ENCODE measurements at regions not wholly inside any gene's neighbourhood (a gene's known extent, or its start where the extent isn't known, plus 50 kb on each side); places are given as distances from the start of the nearest gene placed in this dataset.
A peak's percentile ranks its signal among the peaks of the same experiment; 100 is the strongest.

GRCh38 chr20:23143098-23143497 is 57.0 kb upstream of the CD93 start:
- peak overlapping the region; percentile 47 to 71 for H3K27ac ChIP-seq
- TF ChIP-seq FOSL2 (IDR thresholded peaks at IDR 0.05), result peak; percentile 71
- TF ChIP-seq FOSL2 (CRISPR knock-in tag; IDR thresholded peaks at IDR 0.05), result peak; percentile 66
- no peak for TF ChIP-seq CHD4 (IDR thresholded peaks at IDR 0.05; ENCODE audit: borderline replicate concordance)
- peak; percentile 86 for TF ChIP-seq ESRRA (IDR thresholded peaks at IDR 0.05; ENCODE audit: borderline replicate concordance, low read length)
- TF ChIP-seq RAD21 (conservative IDR thresholded peaks at IDR 0.05 in 1 of 2, IDR thresholded peaks at IDR 0.05 in 1 of 2), result no peak
- H3K4me2 ChIP-seq, result peak overlapping the region; percentile 62
- peak; percentile 49 for FAIRE-seq
- ATAC-seq, result peak; percentile 84 to 87
- peaks cover 22% of the 10 kb centered on the region for H3K4me1 ChIP-seq
- ChIA-PET CTCF (interaction anchor here (1.0 to 1.5 kb wide), 5 partner anchors 21 to 451 kb away, joined by 3 to 4 read pairs (median 3); no protein-coding TSS in a partner anchor), POLR2A (interaction anchor here (0.6 to 1.3 kb wide), 3 partner anchors 93 to 207 kb away, joined by 3 read pairs; partner anchors contain the start of gene NXT1)
- WGBS (ENCODE audit: missing lambda C conversion rate), result 6% methylated on average over 5 of the region's 5 CpGs
- no peaks in the 10 kb centered on the region for H3K9me3 ChIP-seq
- DNase-seq (ENCODE audit: low read depth in 1 of 2, low spot score in 1 of 2), result peak; percentile 66 to 87
- no peak overlapping the region for H3K4me3 ChIP-seq

DNA sequence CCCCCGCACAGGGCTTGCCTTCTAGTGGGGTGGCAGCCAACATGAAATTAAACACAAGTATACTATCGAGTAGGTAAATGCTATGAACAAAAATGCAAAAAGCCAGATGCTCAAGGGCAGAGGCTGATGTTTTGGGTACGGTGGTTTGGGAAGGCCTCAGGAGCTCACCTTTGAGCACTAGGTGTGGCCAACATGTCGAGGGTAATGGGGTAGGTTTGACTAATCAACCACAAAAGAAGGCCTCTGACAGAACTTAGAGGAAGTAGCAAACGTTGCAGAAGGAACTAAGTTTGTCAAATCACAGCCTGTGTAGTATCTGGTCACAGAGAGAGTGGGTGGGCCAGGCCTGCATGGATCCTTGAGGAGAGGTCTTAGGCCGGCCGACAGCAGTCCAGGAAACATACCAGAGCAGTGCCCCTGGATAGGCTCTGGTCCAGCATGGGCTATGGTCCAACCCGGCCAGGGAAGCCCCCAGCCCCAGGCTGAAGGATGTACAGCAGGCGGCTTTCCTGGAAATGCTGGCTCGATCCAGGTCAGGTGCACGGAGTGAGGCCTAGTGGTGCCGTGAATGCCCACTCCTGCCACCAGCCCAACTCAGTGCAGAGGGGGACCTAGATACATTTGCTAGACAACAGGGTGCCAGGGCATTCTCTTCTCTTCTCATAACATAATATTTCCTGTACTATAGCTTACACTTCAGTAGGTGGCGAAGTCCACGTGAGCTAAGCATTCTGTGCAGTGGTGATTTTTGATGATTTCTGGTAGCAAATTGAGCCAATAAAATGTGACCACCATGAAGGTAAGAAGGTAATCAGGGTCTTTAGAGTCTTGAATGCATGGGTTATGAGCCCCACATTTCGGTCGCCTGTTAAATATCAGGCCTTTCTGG is 56.3 kb upstream of the CD93 start:
- CTCF ChIA-PET, result interaction anchor here (1.0 to 1.4 kb wide), 6 partner anchors 9 to 450 kb away, joined by 3 to 4 read pairs (median 3); no protein-coding TSS in a partner anchor
- POLR2A ChIA-PET, result interaction anchor here (0.6 to 1.3 kb wide), 3 partner anchors 92 to 208 kb away, joined by 3 read pairs; partner anchors contain the start of gene NXT1

DNA sequence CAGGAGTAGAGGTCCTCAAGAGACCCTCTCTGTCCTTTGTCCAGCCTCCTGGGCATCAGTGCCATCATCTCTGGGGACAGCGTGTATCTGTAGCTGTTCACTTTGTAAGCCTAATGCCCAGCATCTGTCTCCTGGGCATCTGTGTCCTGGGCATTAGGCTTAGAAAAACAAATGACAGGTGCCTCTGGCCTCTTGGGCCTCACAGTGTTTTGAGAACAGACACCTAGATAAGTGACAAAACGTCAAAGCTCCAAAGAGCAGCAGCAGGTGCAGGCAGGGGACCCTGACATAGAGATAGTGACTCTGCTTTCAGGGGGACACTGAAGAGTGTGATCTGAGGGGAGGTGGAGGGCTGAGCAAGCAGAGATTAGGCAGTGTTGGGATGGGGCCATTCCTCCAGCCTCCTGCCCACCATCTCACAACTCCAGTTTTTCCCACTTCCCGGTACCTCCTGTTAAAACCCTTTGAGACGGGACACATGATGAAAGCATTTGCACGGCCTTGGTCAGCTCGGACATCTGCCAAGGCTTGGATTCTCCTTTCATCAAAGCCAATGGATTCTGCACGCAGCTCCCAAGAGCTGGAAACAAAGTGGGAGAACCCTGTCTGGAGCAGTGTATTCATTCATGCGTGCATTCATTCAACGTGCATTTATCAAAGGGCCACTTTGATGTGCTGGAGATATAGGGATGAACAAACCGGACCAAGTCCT is 55.5 kb upstream of the CD93 start:
- POLR2A ChIA-PET, result no interaction called here
- 91% methylated on average over 10 of the region's 10 CpGs for WGBS (ENCODE audit: missing lambda C conversion rate)
- TF ChIP-seq CBX8 (IDR thresholded peaks at IDR 0.05) (no peak), JUNB (IDR thresholded peaks at IDR 0.05) (no peak), RARB (CRISPR knock-in tag; IDR thresholded peaks at IDR 0.05) (no peak), CBX2 (IDR thresholded peaks at IDR 0.05; ENCODE audit: borderline replicate concordance, low read depth) (no peak), HDAC2 (IDR thresholded peaks at IDR 0.05) (no peak)
- no peak overlapping the region for H3K4me3 ChIP-seq
- H3K9me3 ChIP-seq, result no peaks in the 10 kb centered on the region
- no peak for ATAC-seq
- FAIRE-seq, result no peak
- H3K4me2 ChIP-seq, result no peak overlapping the region
- no peak for DNase-seq (ENCODE audit: low read depth in 1 of 2, low spot score in 1 of 2)
- CTCF ChIA-PET, result interaction anchor here (1.0 to 2.0 kb wide), 3 partner anchors 8 to 14 kb away, joined by 3 to 9 read pairs (median 4); no protein-coding TSS in a partner anchor
- no peak overlapping the region for H3K27ac ChIP-seq
- peaks cover 16% of the 10 kb centered on the region for H3K4me1 ChIP-seq

More for the DNA sequence above, 56.3 kb upstream of the CD93 start:
- ATAC-seq, result peak; percentile 26 to 32; a peak in 3 of 6 replicates
- FAIRE-seq, result no peak
- Histone ChIP-seq H3K9me3 (no peaks in the 10 kb centered on the region), H3K4me1 (peaks cover 15% of the 10 kb centered on the region), H3K4me3 (no peak overlapping the region), H3K27ac (peak overlapping the region; percentile 47 to 71), H3K4me2 (peak overlapping the region; percentile 62)
- DNase-seq (ENCODE audit: low read depth in 1 of 2, low spot score in 1 of 2), result no peak
- 81% methylated on average over 16 of the region's 16 CpGs for WGBS (ENCODE audit: missing lambda C conversion rate)
- TF ChIP-seq MYC (IDR thresholded peaks at IDR 0.05; ENCODE audit: borderline replicate concordance, low read length) (no peak), HOXB5 (CRISPR knock-in tag; IDR thresholded peaks at IDR 0.05) (no peak)

DNA sequence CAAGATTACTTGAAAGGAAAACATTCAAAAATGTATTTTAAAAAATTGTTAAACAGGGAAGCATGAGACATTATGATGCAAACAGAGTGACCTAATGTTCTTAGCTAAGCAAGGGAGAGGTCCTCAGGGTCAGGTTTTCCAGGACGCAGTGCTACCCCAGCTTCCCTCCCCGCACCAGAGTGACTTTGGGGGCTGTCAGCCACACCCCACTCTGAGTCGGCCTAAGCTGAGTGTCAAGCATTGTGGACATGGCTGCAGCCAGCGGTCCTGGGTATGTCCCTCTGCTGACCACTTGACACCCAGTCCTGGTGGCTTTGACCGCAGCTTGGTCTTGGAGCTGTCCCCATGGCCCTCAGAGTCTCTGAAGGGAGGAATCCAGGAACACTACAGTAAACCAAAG is 54.9 kb upstream of the CD93 start:
- H3K27ac ChIP-seq, result no peak overlapping the region
- no peaks in the 10 kb centered on the region for H3K9me3 ChIP-seq
- ATAC-seq, result no peak
- H3K4me1 ChIP-seq, result peaks cover 17% of the 10 kb centered on the region
- DNase-seq (ENCODE audit: low read depth in 1 of 2, low spot score in 1 of 2), result no peak
- WGBS (ENCODE audit: missing lambda C conversion rate), result 89% methylated on average over 5 of the region's 5 CpGs
- FAIRE-seq, result no peak
- ChIA-PET POLR2A (no interaction called here), CTCF (interaction anchor here (0.9 to 2.0 kb wide), 2 partner anchors 9 to 34 kb away, joined by 3 to 9 read pairs; no protein-coding TSS in a partner anchor)
- TF ChIP-seq ZSCAN20 (CRISPR knock-in tag; IDR thresholded peaks at IDR 0.05), result no peak
- TF ChIP-seq HMGXB4 (CRISPR knock-in tag; IDR thresholded peaks at IDR 0.05; ENCODE audit: borderline replicate concordance), result no peak
- no peak for TF ChIP-seq RAD21 (conservative IDR thresholded peaks at IDR 0.05 in 1 of 2, IDR thresholded peaks at IDR 0.05 in 1 of 2)
- TF ChIP-seq ZFP36 (IDR thresholded peaks at IDR 0.05; ENCODE audit: borderline replicate concordance, partially characterized antibody), result no peak
- no peak for TF ChIP-seq KDM5A (IDR thresholded peaks at IDR 0.05)
- no peak for TF ChIP-seq HDAC2 (IDR thresholded peaks at IDR 0.05)
- TF ChIP-seq FOSL2 (IDR thresholded peaks at IDR 0.05), result no peak
- TF ChIP-seq FOSL2 (CRISPR knock-in tag; IDR thresholded peaks at IDR 0.05), result no peak
- TF ChIP-seq FOXS1 (CRISPR knock-in tag; IDR thresholded peaks at IDR 0.05), result no peak
- no peak for TF ChIP-seq EP300 (IDR thresholded peaks at IDR 0.05)
- TF ChIP-seq HES2 (IDR thresholded peaks at IDR 0.05), result no peak
- TF ChIP-seq, protein P1, sequence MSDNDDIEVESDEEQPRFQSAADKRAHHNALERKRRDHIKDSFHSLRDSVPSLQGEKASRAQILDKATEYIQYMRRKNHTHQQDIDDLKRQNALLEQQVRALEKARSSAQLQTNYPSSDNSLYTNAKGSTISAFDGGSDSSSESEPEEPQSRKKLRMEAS (IDR thresholded peaks at IDR 0.05), result no peak
- H3K4me2 ChIP-seq, result no peak overlapping the region
- no peak overlapping the region for H3K4me3 ChIP-seq
